ENCODE measurements at regions not wholly inside any gene's neighbourhood (a gene's known extent, or its start where the extent isn't known, plus 50 kb on each side); places are given as distances from the start of the nearest gene placed in this dataset.

DNA sequence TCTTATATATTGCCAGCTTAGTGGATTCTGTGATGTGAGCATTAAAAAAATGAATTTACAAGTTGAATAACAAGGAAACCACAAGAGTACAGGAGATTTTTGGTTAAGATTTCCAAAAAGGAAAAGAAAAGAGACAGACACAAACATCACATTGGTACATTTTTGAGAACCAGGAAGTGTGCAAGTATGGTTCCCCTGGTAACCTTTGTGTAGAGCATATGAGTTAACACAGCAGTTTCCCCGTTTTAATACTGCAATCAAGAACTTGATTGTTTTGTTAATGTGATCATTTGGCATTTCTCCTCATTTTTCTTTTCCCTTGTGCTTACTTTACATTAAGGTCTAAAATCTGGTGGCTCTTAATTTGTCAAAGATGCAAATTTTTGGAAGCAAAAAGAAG, 490.4 kb upstream of the ATP2B1 start:
- ChIA-PET POLR2A (no interaction called here), CTCF (no interaction called here)
- DNase-seq (ENCODE audit: extremely low spot score), result no peak
- TF ChIP-seq, protein P1, sequence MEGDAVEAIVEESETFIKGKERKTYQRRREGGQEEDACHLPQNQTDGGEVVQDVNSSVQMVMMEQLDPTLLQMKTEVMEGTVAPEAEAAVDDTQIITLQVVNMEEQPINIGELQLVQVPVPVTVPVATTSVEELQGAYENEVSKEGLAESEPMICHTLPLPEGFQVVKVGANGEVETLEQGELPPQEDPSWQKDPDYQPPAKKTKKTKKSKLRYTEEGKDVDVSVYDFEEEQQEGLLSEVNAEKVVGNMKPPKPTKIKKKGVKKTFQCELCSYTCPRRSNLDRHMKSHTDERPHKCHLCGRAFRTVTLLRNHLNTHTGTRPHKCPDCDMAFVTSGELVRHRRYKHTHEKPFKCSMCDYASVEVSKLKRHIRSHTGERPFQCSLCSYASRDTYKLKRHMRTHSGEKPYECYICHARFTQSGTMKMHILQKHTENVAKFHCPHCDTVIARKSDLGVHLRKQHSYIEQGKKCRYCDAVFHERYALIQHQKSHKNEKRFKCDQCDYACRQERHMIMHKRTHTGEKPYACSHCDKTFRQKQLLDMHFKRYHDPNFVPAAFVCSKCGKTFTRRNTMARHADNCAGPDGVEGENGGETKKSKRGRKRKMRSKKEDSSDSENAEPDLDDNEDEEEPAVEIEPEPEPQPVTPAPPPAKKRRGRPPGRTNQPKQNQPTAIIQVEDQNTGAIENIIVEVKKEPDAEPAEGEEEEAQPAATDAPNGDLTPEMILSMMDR (IDR thresholded peaks at IDR 0.05; ENCODE audit: control extremely low read depth, extremely low read depth, low read depth, missing control alignments), result no peak

DNA sequence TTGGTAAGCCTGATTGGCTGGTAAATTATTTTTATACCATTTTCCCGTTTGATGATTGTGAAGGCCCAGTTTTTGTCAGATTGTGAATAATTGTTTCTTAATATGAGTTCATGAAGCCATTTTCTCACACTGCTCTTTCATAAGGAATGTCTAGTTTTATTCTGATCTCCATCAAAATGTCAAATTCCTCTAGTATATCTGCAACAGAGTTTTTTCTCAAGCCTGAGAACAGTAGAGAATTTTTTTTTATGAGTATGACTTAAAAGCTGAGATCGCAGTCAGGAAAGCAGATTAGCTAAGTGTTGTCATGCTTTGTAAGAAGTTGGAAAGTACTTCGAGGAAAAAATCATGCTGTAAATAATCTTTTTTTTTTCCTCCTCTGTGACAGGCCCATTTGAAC, 484.9 kb upstream of the ATP2B1 start:
- TF ChIP-seq, protein P1 (IDR thresholded peaks at IDR 0.05; ENCODE audit: control extremely low read depth, extremely low read depth, low read depth, missing control alignments), result no peak
- CTCF ChIA-PET, result no interaction called here
- no peak for DNase-seq (ENCODE audit: extremely low spot score)
- POLR2A ChIA-PET, result no interaction called here

DNA sequence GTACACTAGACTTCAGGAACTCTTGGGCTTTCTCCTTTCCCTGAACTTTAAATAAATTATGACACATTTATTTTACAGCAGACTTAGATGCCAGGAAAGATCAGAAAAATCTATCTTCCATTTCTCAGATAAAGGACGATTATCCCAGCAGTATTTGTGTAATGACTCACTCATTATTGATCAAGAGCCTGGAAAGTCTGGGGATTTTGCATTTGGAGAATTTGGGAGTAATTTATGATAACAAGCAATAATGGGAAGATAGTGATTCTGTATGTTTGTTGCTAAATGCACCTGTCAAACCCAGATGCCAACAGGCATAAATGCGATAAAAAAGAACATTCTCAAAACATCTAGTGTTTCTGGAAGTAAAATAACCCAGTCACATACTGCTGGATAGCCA, 480.2 kb upstream of the ATP2B1 start:
- no peak for DNase-seq (ENCODE audit: extremely low spot score)
- TF ChIP-seq, protein P1 (IDR thresholded peaks at IDR 0.05; ENCODE audit: control extremely low read depth, extremely low read depth, low read depth, missing control alignments), result no peak
- ChIA-PET POLR2A (no interaction called here), CTCF (no interaction called here)

DNA sequence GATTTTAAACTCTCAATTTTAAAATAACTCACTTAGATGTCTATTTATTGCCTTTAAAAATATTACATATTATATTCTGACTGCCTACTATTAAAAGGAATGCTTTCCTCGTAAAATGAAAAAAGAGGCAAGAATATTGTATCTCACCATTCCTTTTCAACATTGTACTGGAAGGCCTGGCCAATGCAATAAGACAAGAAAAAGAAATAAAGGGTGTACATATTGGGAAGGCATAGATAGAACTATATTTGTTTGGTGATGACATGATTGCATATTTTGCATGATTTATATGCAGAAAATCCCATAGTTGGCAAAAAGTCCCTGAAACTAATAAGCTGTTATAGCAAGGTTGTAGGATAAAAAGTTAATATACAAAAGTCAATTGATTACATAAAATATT, 474.6 kb upstream of the ATP2B1 start:
- ChIA-PET POLR2A (no interaction called here), CTCF (no interaction called here)
- no peak for DNase-seq (ENCODE audit: extremely low spot score)
- TF ChIP-seq, protein P1 (IDR thresholded peaks at IDR 0.05; ENCODE audit: control extremely low read depth, extremely low read depth, low read depth, missing control alignments), result no peak

DNA sequence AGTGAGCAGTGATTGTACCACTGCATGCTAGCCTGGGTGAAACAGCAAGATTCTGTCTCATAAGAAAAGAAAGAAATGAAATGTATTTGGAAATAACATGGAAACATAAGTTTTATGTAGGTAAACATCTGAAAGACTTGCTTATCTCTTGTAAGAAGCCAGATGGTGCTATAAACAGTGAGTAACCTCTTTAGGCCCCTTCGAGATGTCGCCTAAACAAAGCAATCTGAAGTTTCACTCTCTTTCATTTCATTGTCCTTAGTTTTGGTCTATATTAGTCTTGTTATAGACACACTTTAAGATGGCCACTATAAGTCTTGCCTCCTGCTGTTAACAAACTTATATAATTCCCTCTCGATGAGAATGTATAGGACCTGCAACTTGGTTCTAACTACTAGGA, 472.6 kb upstream of the ATP2B1 start:
- POLR2A ChIA-PET, result no interaction called here
- CTCF ChIA-PET, result interaction anchor here (1.6 to 1.7 kb wide), 2 partner anchors 9 to 10 kb away, joined by 3 to 6 read pairs; no protein-coding TSS in a partner anchor
- TF ChIP-seq, protein P1 (IDR thresholded peaks at IDR 0.05; ENCODE audit: control extremely low read depth, extremely low read depth, low read depth, missing control alignments), result no peak
- DNase-seq (ENCODE audit: extremely low spot score), result no peak

DNA sequence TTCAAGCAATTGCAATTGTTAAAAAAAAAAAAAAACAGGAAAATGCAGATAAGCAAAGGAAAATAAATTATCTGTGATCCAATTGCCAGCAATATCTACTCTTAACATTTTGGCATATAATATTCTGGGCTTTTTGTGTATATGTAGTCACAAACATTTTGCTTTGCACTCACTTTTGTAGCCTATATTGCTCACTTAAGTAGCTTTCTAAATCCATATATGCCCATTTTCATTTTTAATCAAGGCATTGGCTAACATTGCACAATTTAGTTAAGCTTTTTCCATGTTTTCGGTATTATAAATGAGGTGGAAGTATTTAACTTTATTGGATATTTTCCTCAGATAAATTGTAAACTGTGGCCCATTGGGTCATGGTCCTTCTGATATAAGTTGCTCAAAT, 466.3 kb upstream of the ATP2B1 start:
- TF ChIP-seq, protein P1 (IDR thresholded peaks at IDR 0.05; ENCODE audit: control extremely low read depth, extremely low read depth, low read depth, missing control alignments), result no peak
- ChIA-PET POLR2A (no interaction called here), CTCF (interaction anchor here (3.2 kb wide), 1 partner anchor 11 kb away, joined by 10 read pairs; no protein-coding TSS in a partner anchor)
- DNase-seq (ENCODE audit: extremely low spot score), result no peak

DNA sequence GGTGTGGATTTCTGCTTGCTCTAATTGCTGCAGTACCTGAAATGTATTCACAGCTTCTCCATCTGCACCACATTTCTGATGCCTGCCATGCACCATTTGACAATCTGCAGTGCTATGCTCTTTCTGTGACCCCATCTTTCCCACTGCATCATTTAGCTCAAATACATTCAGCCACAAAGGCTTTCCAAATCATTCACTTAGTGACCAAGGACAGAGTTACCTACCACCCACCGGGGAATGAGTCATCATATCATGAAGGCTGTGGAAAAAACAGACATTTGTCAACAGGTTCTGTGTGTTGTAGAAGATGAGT, 465.5 kb upstream of the ATP2B1 start:
- no peak for DNase-seq (ENCODE audit: extremely low spot score)
- TF ChIP-seq, protein P1 (IDR thresholded peaks at IDR 0.05; ENCODE audit: control extremely low read depth, extremely low read depth, low read depth, missing control alignments), result no peak
- ChIA-PET POLR2A (no interaction called here), CTCF (interaction anchor here (1.0 to 3.2 kb wide), 2 partner anchors 10 to 21 kb away, joined by 3 to 10 read pairs; no protein-coding TSS in a partner anchor)

All from GM10248 (cell line).